HUDEP-2 (cell line): ENCODE measurements at regions not wholly inside any gene's neighbourhood (a gene's known extent, or its start where the extent isn't known, plus 50 kb on each side); places are given as distances from the start of the nearest gene placed in this dataset.
"Not testable (repeated sequence)": the region's sequence is repeated elsewhere in the genome, so short reads cannot be mapped to it uniquely, and the experiment has no call there.

ENCODE experiments used
- DNase-seq, 76 experiments: peaks; one replicate each; lab custom pipeline; 2025; ENCODE audit not compliant: unreplicated experiment in 76 of 76; lab: John Stamatoyannopoulos, UW

DNA sequence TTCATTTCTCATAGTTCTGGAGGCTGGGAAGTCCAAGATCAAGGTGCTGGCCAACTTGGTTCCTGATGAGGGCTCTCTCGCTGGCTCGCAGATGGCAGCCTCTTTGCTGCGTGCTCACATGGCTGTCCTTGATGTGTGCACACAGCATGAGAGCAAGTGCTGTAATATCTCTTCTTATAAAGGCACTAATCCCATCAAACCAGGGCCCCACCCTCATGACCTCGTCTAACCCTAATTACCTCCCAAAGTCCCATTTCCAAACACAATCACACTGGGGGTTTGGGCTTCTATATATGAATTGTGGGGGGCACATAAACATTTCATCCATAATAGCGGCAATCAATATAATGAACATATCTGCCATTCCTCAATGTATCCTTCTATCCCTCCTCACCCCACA lies 1062.1 kb downstream of the BRD1 start:
- no peak for DNase-seq

- DNase-seq: no peak
Measured at GRCh38 chr22:48761546-48761945, 1066.1 kb downstream of the BRD1 start.

- no peak for DNase-seq
Measured at GRCh38 chr22:48760481-48761390, 1066.9 kb downstream of the BRD1 start.

DNA sequence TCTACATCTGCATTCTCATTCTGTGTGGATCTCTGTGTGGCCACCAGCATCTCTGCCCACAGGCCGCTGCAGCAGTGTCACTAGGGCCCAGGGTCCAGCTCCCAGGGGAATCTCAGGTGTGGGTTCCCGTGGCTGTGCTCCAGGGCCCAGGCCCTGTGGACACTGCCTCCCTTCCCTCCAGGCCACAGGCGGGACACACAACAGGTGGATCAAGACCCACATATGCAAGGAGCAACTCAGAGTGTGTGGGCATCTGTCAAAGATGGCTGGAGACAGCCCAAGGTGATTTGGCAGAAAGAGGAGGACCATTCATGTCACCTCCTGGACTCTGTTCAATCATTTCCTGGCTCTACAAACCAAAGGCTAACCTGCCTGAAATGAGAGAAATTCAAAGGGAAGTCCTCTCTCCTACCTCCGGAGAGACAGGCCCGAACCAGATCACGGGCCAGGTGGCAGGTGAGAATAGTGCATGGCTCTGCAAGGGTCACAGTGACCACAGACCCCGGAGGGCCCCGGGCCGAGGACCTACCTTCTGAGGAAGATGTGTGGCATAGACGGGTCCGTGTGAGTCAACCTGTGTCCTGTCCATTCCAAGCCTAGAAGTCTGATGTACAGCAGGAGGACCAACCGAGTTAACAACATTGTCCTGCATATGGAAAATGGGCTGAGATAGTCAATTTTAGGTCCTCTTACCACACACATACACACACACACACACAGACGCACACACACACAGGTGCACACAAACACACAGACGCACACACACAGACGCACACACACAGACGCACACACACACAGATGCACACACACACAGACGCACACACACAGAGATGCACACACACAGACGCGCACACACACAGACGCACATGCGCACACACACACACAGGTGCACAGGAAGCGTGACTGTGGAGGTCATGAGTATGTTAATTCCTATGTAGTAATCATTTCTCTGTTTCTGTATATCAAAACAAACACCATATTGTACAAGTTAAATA lies 1068.5 kb downstream of the BRD1 start:
- no peak for DNase-seq

GRCh38 chr22:48757985-48758561 lies 1069.6 kb downstream of the BRD1 start:
- DNase-seq: no peak

DNA sequence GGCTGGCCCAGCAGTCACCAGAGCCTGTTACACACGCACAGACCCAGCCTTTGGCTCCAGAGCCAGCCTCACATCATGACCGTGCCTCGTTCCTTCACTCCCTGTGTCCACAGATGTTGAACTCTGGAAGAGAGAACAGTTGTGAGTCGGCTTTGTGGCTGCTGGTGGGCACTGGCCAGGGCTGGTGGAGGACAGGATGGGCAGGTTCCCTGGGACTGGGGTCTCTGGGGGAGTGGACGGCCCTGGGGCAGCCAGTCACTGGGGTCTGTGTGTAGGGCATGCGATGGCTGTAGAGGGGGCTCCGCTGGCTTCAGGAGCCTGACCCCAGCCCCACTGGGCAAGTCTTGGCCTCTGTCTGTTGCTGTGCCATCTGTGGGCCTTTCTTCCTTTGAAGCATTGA lies 1070.1 kb downstream of the BRD1 start:
- DNase-seq: no peak

GRCh38 chr22:48757135-48757534 lies 1070.5 kb downstream of the BRD1 start:
- not testable (repeated sequence) for DNase-seq

DNA sequence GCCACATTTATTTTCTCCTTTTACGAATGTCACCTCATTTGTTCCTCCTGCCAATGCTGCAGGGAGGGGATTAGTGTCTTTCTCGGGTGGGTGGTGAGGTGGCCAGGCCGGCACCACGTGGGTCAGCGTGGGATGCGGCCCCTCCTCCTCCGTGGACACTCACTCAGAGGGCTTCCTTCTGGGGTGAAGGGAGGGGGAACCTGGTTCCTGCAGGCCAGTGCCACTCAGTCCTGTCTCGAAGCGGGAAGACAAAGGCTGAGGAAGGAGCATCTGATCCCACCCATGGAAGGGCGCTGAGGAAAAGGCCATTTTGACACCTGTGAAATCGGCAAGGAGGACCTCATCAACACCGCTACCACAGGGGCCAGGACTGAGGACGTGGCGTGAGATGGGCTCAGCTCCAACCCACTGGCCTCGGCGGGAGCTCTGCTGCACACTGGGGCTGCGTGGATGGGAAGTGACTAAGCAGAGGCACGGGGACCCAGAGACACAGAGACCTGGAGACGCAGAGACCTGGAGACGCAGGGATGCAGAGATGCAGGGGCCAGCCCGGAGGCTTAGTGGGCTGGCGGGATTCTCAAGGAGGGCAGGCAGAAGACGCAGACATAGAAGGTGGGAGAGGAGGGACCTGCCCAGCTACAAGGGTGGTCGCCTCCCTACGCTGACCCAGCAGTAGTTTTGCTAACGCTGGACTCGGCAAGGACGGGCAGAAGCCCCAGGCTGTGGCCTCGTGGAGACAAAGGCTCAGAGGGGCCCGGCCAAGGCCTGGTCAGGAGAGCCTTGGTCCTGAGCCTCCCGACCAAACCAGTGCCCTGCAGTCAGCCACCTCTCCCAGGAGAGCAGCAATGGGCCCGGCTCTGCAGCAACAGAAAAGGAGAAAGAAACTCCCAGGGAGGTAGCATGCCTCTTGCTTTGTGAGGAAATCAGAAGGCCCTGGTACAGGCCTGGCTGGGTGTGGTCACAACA lies 1071.2 kb downstream of the BRD1 start:
- no peak for DNase-seq

GRCh38 chr22:48755059-48755949 lies 1072.4 kb downstream of the BRD1 start:
- DNase-seq: no peak

- no peak for DNase-seq
Measured at GRCh38 chr22:48754611-48755058, 1073.0 kb downstream of the BRD1 start.

GRCh38 chr22:48753752-48754517 lies 1073.7 kb downstream of the BRD1 start:
- no peak for DNase-seq

DNA sequence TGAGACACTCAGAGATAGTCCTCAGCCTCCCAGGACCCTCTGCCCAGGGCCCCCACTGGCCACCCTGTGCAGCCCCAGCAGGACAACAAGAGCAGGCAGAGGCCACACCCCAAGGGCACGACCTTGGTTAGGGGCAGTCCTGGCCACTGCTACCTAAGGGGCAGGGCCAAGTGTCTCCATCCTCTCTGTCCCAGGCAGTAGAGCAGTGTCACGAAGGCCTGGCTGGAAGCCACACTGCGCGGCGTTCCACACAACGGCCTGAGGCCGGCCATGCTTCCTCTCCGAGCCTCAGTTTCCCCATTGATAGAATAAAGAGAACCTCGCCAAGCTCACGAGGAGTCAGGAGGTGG lies 1074.3 kb downstream of the BRD1 start:
- DNase-seq: no peak

DNA sequence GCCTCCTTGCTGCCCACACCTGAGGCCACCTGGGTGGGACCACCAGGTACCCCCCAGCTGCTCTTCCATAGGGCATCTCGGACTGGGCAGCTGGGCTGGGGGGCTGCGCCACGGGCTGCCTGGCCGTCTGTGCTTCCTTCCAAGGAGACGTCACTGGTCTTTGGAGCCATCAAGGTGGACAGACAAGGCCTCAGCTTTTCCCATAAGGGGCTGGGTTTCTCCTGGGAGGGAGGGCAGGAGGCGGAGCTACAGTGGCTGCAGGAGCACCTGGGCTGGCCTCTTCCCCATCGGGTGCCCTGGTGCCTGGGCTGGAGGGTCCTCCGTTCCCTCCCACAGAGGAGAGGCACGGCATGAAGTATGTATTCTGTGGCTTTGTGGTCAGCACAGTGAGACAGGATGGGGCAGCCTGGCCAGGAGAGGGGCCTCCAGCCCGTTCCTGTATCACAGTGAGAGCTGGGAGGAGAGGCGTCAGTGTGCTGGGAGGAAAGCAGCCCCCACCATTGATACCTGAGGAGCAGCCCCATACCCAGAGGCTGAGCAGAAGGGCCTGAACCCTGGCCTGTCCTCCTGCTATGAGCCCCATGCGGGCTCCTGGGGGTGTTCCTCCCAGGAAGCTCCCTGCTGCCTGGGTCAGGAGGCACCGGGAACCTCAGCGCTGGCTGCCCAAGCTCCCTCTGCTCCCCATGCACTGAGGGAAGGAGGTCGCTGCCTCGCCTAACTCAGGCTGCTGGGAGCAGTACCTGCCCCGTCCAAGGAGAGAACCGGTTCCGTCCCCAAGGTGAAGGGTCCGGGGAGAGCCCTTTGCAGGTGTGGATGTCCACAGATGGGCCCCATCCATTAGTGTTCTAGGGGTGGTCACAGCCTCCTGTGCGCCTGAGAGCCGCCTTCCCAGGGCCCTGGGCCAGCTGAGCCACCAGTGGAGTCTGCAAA lies 1075.0 kb downstream of the BRD1 start:
- no peak for DNase-seq

- no peak for DNase-seq
Measured at GRCh38 chr22:48751539-48752437, 1075.9 kb downstream of the BRD1 start.

- no peak for DNase-seq
Measured at GRCh38 chr22:48750826-48751440, 1076.7 kb downstream of the BRD1 start.

- no peak for DNase-seq
Measured at GRCh38 chr22:48750282-48750681, 1077.4 kb downstream of the BRD1 start.
